ENCODE measurements at regions not wholly inside any gene's neighbourhood (a gene's known extent, or its start where the extent isn't known, plus 50 kb on each side); places are given as distances from the start of the nearest gene placed in this dataset.

GRCh38 chr11:10922892-10923291, 65.0 kb upstream of the ZBED5 start:
- H3K36me3 ChIP-seq, result no peaks in the 10 kb centered on the region
- no peak overlapping the region for H3K4me3 ChIP-seq
- DNase-seq (ENCODE audit: low spot score in 2 of 2), result no peak
- intact Hi-C loops (cut with DNase I; ENCODE audit: low total_unique reads), result no loop called here
- no peaks in the 10 kb centered on the region for H3K9me3 ChIP-seq
- no peak overlapping the region for H3K27ac ChIP-seq
- TF ChIP-seq POLR2AphosphoS5 (IDR thresholded peaks at IDR 0.05), result no peak
- TF ChIP-seq CTCF (IDR thresholded peaks at IDR 0.05), result no peak
- no peak for TF ChIP-seq POLR2A (IDR thresholded peaks at IDR 0.05)
- no peaks in the 10 kb centered on the region for H3K27me3 ChIP-seq
- no peaks in the 10 kb centered on the region for H3K4me1 ChIP-seq

- Histone ChIP-seq H3K9me3 (no peaks in the 10 kb centered on the region), H3K4me3 (no peak overlapping the region), H3K27ac (no peak overlapping the region), H3K36me3 (no peaks in the 10 kb centered on the region), H3K27me3 (no peaks in the 10 kb centered on the region), H3K4me1 (no peaks in the 10 kb centered on the region)
- DNase-seq (ENCODE audit: low spot score in 2 of 2), result no peak
- intact Hi-C loops (cut with DNase I; ENCODE audit: low total_unique reads), result no loop called here
- TF ChIP-seq POLR2AphosphoS5 (IDR thresholded peaks at IDR 0.05) (no peak), CTCF (IDR thresholded peaks at IDR 0.05) (no peak), POLR2A (IDR thresholded peaks at IDR 0.05) (no peak)
Observed at GRCh38 chr11:10920875-10921274, 63.0 kb upstream of the ZBED5 start.

GRCh38 chr11:10920205-10920604, 62.4 kb upstream of the ZBED5 start:
- no peaks in the 10 kb centered on the region for H3K27me3 ChIP-seq
- intact Hi-C loops (cut with DNase I; ENCODE audit: low total_unique reads), result no loop called here

GRCh38 chr11:10918698-10919097, 60.8 kb upstream of the ZBED5 start:
- Histone ChIP-seq H3K4me3 (no peak overlapping the region), H3K27me3 (no peaks in the 10 kb centered on the region), H3K9me3 (no peaks in the 10 kb centered on the region), H3K36me3 (no peaks in the 10 kb centered on the region), H3K4me1 (no peaks in the 10 kb centered on the region), H3K27ac (no peak overlapping the region)
- intact Hi-C loops (cut with DNase I; ENCODE audit: low total_unique reads), result no loop called here
- DNase-seq (ENCODE audit: low spot score in 2 of 2), result no peak
- no peak for TF ChIP-seq POLR2AphosphoS5 (IDR thresholded peaks at IDR 0.05)
- TF ChIP-seq CTCF (IDR thresholded peaks at IDR 0.05), result no peak

More at GRCh38 chr11:10920205-10920604, 62.4 kb upstream of the ZBED5 start:
- Histone ChIP-seq H3K36me3 (no peaks in the 10 kb centered on the region), H3K9me3 (no peaks in the 10 kb centered on the region), H3K4me3 (no peak overlapping the region), H3K4me1 (no peaks in the 10 kb centered on the region), H3K27ac (no peak overlapping the region)
- no peak for DNase-seq (ENCODE audit: low spot score in 2 of 2)
- TF ChIP-seq CTCF (IDR thresholded peaks at IDR 0.05), result no peak
- TF ChIP-seq POLR2A (IDR thresholded peaks at IDR 0.05), result no peak
- no peak for TF ChIP-seq POLR2AphosphoS5 (IDR thresholded peaks at IDR 0.05)

- Histone ChIP-seq H3K27ac (no peak overlapping the region), H3K36me3 (no peaks in the 10 kb centered on the region), H3K27me3 (no peaks in the 10 kb centered on the region), H3K9me3 (no peaks in the 10 kb centered on the region), H3K4me1 (no peaks in the 10 kb centered on the region), H3K4me3 (no peak overlapping the region)
- no peak for TF ChIP-seq CTCF (IDR thresholded peaks at IDR 0.05)
- no peak for TF ChIP-seq POLR2A (IDR thresholded peaks at IDR 0.05)
- no peak for TF ChIP-seq POLR2AphosphoS5 (IDR thresholded peaks at IDR 0.05)
- intact Hi-C loops (cut with DNase I; ENCODE audit: low total_unique reads), result no loop called here
- DNase-seq (ENCODE audit: low spot score in 2 of 2), result no peak
Observed at GRCh38 chr11:10918275-10918674, 60.4 kb upstream of the ZBED5 start.
